H1 (cell line): ENCODE measurements at regions not wholly inside any gene's neighbourhood (a gene's known extent, or its start where the extent isn't known, plus 50 kb on each side); places are given as distances from the start of the nearest gene placed in this dataset.

Experiments
- CTCF ChIA-PET: fragments of 300-600 bp; sonication (Branson Sonifier 250); formaldehyde crosslinking; loops from one replicate; lab custom pipeline; 2021; ENCODE audit not compliant: partially characterized antibody; lab: Charles Lee
- POLR2A ChIA-PET: fragments of 300-600 bp; sonication (Branson Sonifier 250); formaldehyde crosslinking; loops from one replicate; lab custom pipeline; 2021; ENCODE audit warnings: inconsistent platforms; ENCODE audit not compliant: partially characterized antibody; lab: Charles Lee
- DNase-seq, 2 experiments: peaks; one replicate each; pipeline versions ENCODE4 v3.0.0 to v3.0.0-alpha.2; 2010 to 2022; ENCODE audit warnings: low spot score in 2 of 2, low read depth in 1 of 2, mixed read lengths in 1 of 2
- FAIRE-seq: peaks from 2 replicates; lab custom pipeline; 2011; peaks lifted over from hg19 to GRCh38; lab: Jason Lieb, UNC
- H2AFZ ChIP-seq: 2 replicates; pipeline ENCODE4 v1.8.1; 2012; ENCODE audit warnings: low read length, inconsistent platforms
- H2AK5ac ChIP-seq: 2 replicates; pipeline ENCODE4 v1.6.1; 2013; ENCODE audit warnings: low read depth, low read length
- H2BK120ac ChIP-seq: replicated peaks from 2 replicates; pipeline ENCODE3; 2013; ENCODE audit warnings: low read depth, low read length, inconsistent platforms
- H2BK12ac ChIP-seq: 2 replicates; pipeline ENCODE4 v1.6.1; 2013; ENCODE audit warnings: low read depth, low read length
- H2BK15ac ChIP-seq: 2 replicates; pipeline ENCODE4 v1.6.1; 2013; ENCODE audit warnings: low read length
- H2BK20ac ChIP-seq: 2 replicates; pipeline ENCODE4 v1.6.1; 2013; ENCODE audit warnings: low read length
- H2BK5ac ChIP-seq: 2 replicates; pipeline ENCODE4 v1.6.1; 2013; ENCODE audit warnings: low read depth, low read length
- H3K14ac ChIP-seq: 2 replicates; pipeline ENCODE4 v1.6.1; 2013; ENCODE audit warnings: inconsistent platforms; ENCODE audit not compliant: insufficient read length
- H3K18ac ChIP-seq: 2 replicates; pipeline ENCODE4 v1.6.1; 2013; ENCODE audit warnings: low read length; ENCODE audit errors: extremely low read depth
- H3K23ac ChIP-seq: 2 replicates; pipeline ENCODE4 v1.6.1; 2013; ENCODE audit warnings: inconsistent platforms; ENCODE audit not compliant: insufficient read length
- H3K23me2 ChIP-seq: 2 replicates; pipeline ENCODE4 v1.6.1; 2013; ENCODE audit warnings: low read depth, low read length
- H3K27ac ChIP-seq: 2 replicates; pipeline ENCODE4 v1.6.1; 2011; ENCODE audit warnings: low read depth, low read length, inconsistent platforms
- H3K27me3 ChIP-seq, 4 experiments: replicated peaks in 1 of 4; 1 replicate in 1 of 4; 2 replicates in 3 of 4; pipeline versions ENCODE4 v1.6.1 to v1.8.1; 2011 to 2013; ENCODE audit warnings: low read length in 3 of 4, mild to moderate bottlenecking in 3 of 4, inconsistent platforms in 2 of 4, mixed read lengths in 2 of 4, moderate library complexity in 1 of 4; ENCODE audit not compliant: control insufficient read depth in 3 of 4, insufficient read depth in 3 of 4; ENCODE audit errors: extremely low read depth in 1 of 4
- H3K36me3 ChIP-seq, 4 experiments: 2 replicates each; pipeline versions ENCODE4 v1.6.1 to v1.8.1; 2011 to 2013; ENCODE audit warnings: mild to moderate bottlenecking in 4 of 4, low read length in 3 of 4, moderate library complexity in 2 of 4, control low read depth in 1 of 4, inconsistent platforms in 1 of 4; ENCODE audit not compliant: insufficient read depth in 4 of 4, control insufficient read depth in 2 of 4
- H3K4ac ChIP-seq: replicated peaks from 2 replicates; pipeline ENCODE3; 2013; ENCODE audit warnings: low read length, low read depth, mixed read lengths, inconsistent platforms; ENCODE audit not compliant: insufficient read length
- H3K4me1 ChIP-seq, 4 experiments: replicated peaks in 1 of 4; 1 replicate in 1 of 4; 2 replicates in 3 of 4; pipeline versions ENCODE4 v1.6.1 to v1.8.1; 2011 to 2013; ENCODE audit warnings: low read length in 3 of 4, inconsistent platforms in 2 of 4, mixed read lengths in 1 of 4; ENCODE audit not compliant: insufficient read depth in 4 of 4, control insufficient read depth in 3 of 4
- H3K4me2 ChIP-seq, 2 experiments: 2 replicates each; pipeline versions ENCODE4 v1.6.1 to v1.8.1; 2011 to 2013; ENCODE audit warnings: low read depth in 2 of 2, low read length in 2 of 2, control low read depth in 1 of 2, inconsistent platforms in 1 of 2, mild to moderate bottlenecking in 1 of 2; ENCODE audit not compliant: insufficient read depth in 1 of 2
- H3K4me3 ChIP-seq, 4 experiments: fragments of 200-600, 300-600 bp in 1 of 4; sonication (generic), shearing (Covaris generic), sonication (Bioruptor Twin) in 1 of 4; 2 replicates each; pipeline versions ENCODE4 v1.5.1 to v1.8.1; 2011 to 2016; ENCODE audit warnings: low read length in 4 of 4, low read depth in 3 of 4, control low read depth in 2 of 4, inconsistent platforms in 2 of 4, mild to moderate bottlenecking in 2 of 4, mixed read lengths in 1 of 4, moderate library complexity in 1 of 4; ENCODE audit not compliant: insufficient read depth in 2 of 4; ENCODE audit errors: extremely low read depth in 1 of 4
- H3K56ac ChIP-seq: replicated peaks from 2 replicates; pipeline ENCODE3; 2013; ENCODE audit warnings: low read depth, mild to moderate bottlenecking, mixed read lengths, low read length, inconsistent platforms; ENCODE audit not compliant: insufficient read length
- H3K79me1 ChIP-seq: 2 replicates; pipeline ENCODE4 v1.6.1; 2013; ENCODE audit warnings: low read depth, low read length, control low read depth
- H3K79me2 ChIP-seq, 2 experiments: 2 replicates each; pipeline versions ENCODE4 v1.6.1 to v1.8.1; 2012 to 2013; ENCODE audit warnings: low read length in 2 of 2, mild to moderate bottlenecking in 2 of 2, inconsistent platforms in 1 of 2; ENCODE audit not compliant: insufficient read depth in 2 of 2, control insufficient read depth in 1 of 2
- H3K9ac ChIP-seq, 4 experiments: replicated peaks in 1 of 4; 1 replicate in 1 of 4; 2 replicates in 3 of 4; pipeline versions ENCODE4 v1.6.1 to v1.8.1; 2011 to 2013; ENCODE audit warnings: low read depth in 3 of 4, low read length in 3 of 4, control low read depth in 2 of 4, mild to moderate bottlenecking in 2 of 4, moderate library complexity in 2 of 4, inconsistent platforms in 1 of 4; ENCODE audit errors: extremely low read depth in 1 of 4
- H3K9me3 ChIP-seq, 2 experiments: 2 replicates each; pipeline versions ENCODE4 v1.6.1 to v1.8.1; 2012 to 2013; ENCODE audit warnings: mild to moderate bottlenecking in 2 of 2, moderate library complexity in 2 of 2, control low read depth in 1 of 2, inconsistent platforms in 1 of 2, low read depth in 1 of 2, low read length in 1 of 2, mixed read lengths in 1 of 2; ENCODE audit not compliant: insufficient read depth in 2 of 2
- H4K20me1 ChIP-seq, 2 experiments: replicated peaks in 1 of 2; 2 replicates each; pipeline versions ENCODE3 to v1.8.1; 2011 to 2013; ENCODE audit warnings: inconsistent platforms in 2 of 2, low read length in 2 of 2, mild to moderate bottlenecking in 1 of 2; ENCODE audit not compliant: insufficient read depth in 2 of 2, control insufficient read depth in 1 of 2
- H4K5ac ChIP-seq: 2 replicates; pipeline ENCODE4 v1.6.1; 2013; ENCODE audit warnings: low read length, low read depth, mixed read lengths, inconsistent platforms; ENCODE audit not compliant: insufficient read length
- H4K8ac ChIP-seq: 2 replicates; pipeline ENCODE4 v1.8.0; 2013; ENCODE audit warnings: mild to moderate bottlenecking, moderate library complexity, low read length, inconsistent platforms; ENCODE audit not compliant: insufficient read depth; ENCODE audit errors: extremely low read depth
- H4K91ac ChIP-seq: replicated peaks from 2 replicates; pipeline ENCODE3; 2013; ENCODE audit warnings: low read length, mixed read lengths, inconsistent platforms; ENCODE audit not compliant: insufficient read length
- CBX8 ChIP-seq: fragments of 300-800, 300-1000 bp; sonication (generic); IDR thresholded peaks from 2 replicates; pipeline ENCODE4 v1.7.1; 2016; ENCODE audit warnings: low read depth, low read length, borderline replicate concordance
- EP300 ChIP-seq, 2 experiments: IDR thresholded peaks; 1 replicate in 1 of 2; 2 replicates in 1 of 2; pipeline ENCODE4 v1.6.1; 2011 to 2012; ENCODE audit warnings: low read depth in 2 of 2, low read length in 2 of 2, mild to moderate bottlenecking in 2 of 2, borderline replicate concordance in 1 of 2, inconsistent platforms in 1 of 2, moderate library complexity in 1 of 2
- GTF2F1 ChIP-seq: IDR thresholded peaks from 2 replicates; pipeline ENCODE4 v1.6.1; 2012; ENCODE audit warnings: low read depth, low read length, improper control_type of control experiment, borderline replicate concordance
- JUND ChIP-seq: IDR thresholded peaks from 2 replicates; pipeline ENCODE4 v1.6.1; 2011; ENCODE audit warnings: mild to moderate bottlenecking, improper control_type of control experiment, low read length
- SAP30 ChIP-seq: fragments of 300-600 bp; sonication (generic); IDR thresholded peaks from 2 replicates; pipeline ENCODE4 v1.7.1; 2012; ENCODE audit warnings: low read length, moderate library complexity, mild to moderate bottlenecking, inconsistent platforms; ENCODE audit not compliant: insufficient read depth, insufficient replicate concordance
- SUZ12 ChIP-seq: fragments of 200-600 bp; sonication (generic); IDR thresholded peaks from 2 replicates; pipeline ENCODE4 v1.6.1; 2012; ENCODE audit warnings: mild to moderate bottlenecking, inconsistent platforms, low read length, moderate library complexity, mixed read lengths
- TAF1 ChIP-seq: IDR thresholded peaks from 2 replicates; pipeline ENCODE4 v1.6.1; 2011; ENCODE audit warnings: mild to moderate bottlenecking, low read depth, low read length
- TBP ChIP-seq: IDR thresholded peaks from 2 replicates; pipeline ENCODE4 v1.6.1; 2011; ENCODE audit warnings: low read depth, low read length, improper control_type of control experiment
- TCF12 ChIP-seq: IDR thresholded peaks from 2 replicates; pipeline ENCODE4 v1.6.1; 2011; ENCODE audit warnings: low read depth, mild to moderate bottlenecking, low read length
- USF2 ChIP-seq: IDR thresholded peaks from 2 replicates; pipeline ENCODE4 v1.6.1; 2011; ENCODE audit warnings: low read length, improper control_type of control experiment
- YY1 ChIP-seq: IDR thresholded peaks from 2 replicates; pipeline ENCODE4 v1.6.1; 2011; ENCODE audit warnings: low read depth, mild to moderate bottlenecking, low read length
- WGBS, 2 experiments: shearing (Covaris generic) in 1 of 2; methylation state at CpG; one replicate each; pipeline versions ENCODE4 v1.1.6 to v1.1.7; 2013 to 2015; ENCODE audit warnings: low lambda C conversion rate in 2 of 2, mixed read lengths in 2 of 2, inconsistent platforms in 1 of 2, low coverage in 1 of 2, missing lambda C conversion rate in 1 of 2; ENCODE audit not compliant: insufficient replicate concordance in 2 of 2, insufficient coverage in 1 of 2, insufficient read length in 1 of 2; ENCODE audit errors: extremely low coverage in 1 of 2, missing lambda C conversion rate in 1 of 2; 5-methylcytosine and 5-hydroxymethylcytosine counted together

- Histone ChIP-seq H3K56ac (no peak overlapping the region), H4K20me1 (no peaks in the 10 kb centered on the region), H3K27me3 (peaks cover 0 to 12% (median 7%) of the 10 kb centered on the region in 4 experiments; a peak in 5 of 7 replicates), H2AK5ac (no peak overlapping the region), H2BK20ac (no peak overlapping the region), H3K9ac (peak overlapping the region in 2 of 4 experiments; percentile 34 to 71; a peak in 2 of 7 replicates), H4K8ac (no peak overlapping the region), H3K79me2 (no peaks in the 10 kb centered on the region), H3K79me1 (no peaks in the 10 kb centered on the region), H2BK5ac (no peak overlapping the region), H3K4me3 (peak overlapping the region; percentile 77 to 94 (median 86)), H2BK120ac (no peak overlapping the region), H3K14ac (no peak overlapping the region), H2AFZ (peak overlapping the region; percentile 89), H3K23me2 (peaks cover 18% of the 10 kb centered on the region), H3K4me1 (peaks cover 0 to 4% (median 2%) of the 10 kb centered on the region in 4 experiments; a peak in 2 of 7 replicates), H3K4ac (no peak overlapping the region), H3K27ac (no peak overlapping the region), H4K5ac (no peak overlapping the region), H2BK15ac (no peak overlapping the region), H3K36me3 (no peaks in the 10 kb centered on the region), H3K9me3 (no peaks in the 10 kb centered on the region), H3K18ac (no peak overlapping the region), H3K4me2 (peak overlapping the region; percentile 96 to 100), H3K23ac (no peak overlapping the region), H4K91ac (no peak overlapping the region), H2BK12ac (no peak overlapping the region)
- POLR2A ChIA-PET: interaction anchor here (1.7 kb wide), 1 partner anchor 10 kb away, joined by 4 read pairs; no protein-coding TSS in a partner anchor
- CTCF ChIA-PET: interaction anchor here (1.0 to 2.0 kb wide), 5 partner anchors 10 to 159 kb away, joined by 3 to 7 read pairs (median 5); no protein-coding TSS in a partner anchor
- 3% methylated on average over 22 of the region's 22 CpGs; no CpG with 5 or more reads in 1 of the 2 experiments for WGBS, 2 experiments
- FAIRE-seq: peak; percentile 95
- peak in 1 of 2 experiments; percentile 92 for DNase-seq
- 0 out of 2 replicates have a peak, but pooled peaks have one; percentile 37 for TF ChIP-seq YY1
- TF ChIP-seq TAF1: no peak
- TF ChIP-seq TBP: peak; percentile 100
- TF ChIP-seq TCF12: no peak
- no peak for TF ChIP-seq USF2
- TF ChIP-seq GTF2F1: no peak
- no peak for TF ChIP-seq SUZ12
- TF ChIP-seq EP300 (IDR thresholded peaks at IDR 0.05; ENCODE audit: borderline replicate concordance in 1 of 2, low read depth in 2 of 2, low read length in 2 of 2): 0 out of 3 replicates have a peak, but pooled peaks of 1 of the 2 experiments have one; percentile 30
- TF ChIP-seq CBX8: no peak
- TF ChIP-seq SAP30: no peak
- no peak for TF ChIP-seq JUND
Observed at GRCh38 chr6:27592481-27593199, 119.7 kb upstream of the ZNF184 start.
